ENCODE measurements at regions not wholly inside any gene's neighbourhood (a gene's known extent, or its start where the extent isn't known, plus 50 kb on each side); places are given as distances from the start of the nearest gene placed in this dataset.

DNA sequence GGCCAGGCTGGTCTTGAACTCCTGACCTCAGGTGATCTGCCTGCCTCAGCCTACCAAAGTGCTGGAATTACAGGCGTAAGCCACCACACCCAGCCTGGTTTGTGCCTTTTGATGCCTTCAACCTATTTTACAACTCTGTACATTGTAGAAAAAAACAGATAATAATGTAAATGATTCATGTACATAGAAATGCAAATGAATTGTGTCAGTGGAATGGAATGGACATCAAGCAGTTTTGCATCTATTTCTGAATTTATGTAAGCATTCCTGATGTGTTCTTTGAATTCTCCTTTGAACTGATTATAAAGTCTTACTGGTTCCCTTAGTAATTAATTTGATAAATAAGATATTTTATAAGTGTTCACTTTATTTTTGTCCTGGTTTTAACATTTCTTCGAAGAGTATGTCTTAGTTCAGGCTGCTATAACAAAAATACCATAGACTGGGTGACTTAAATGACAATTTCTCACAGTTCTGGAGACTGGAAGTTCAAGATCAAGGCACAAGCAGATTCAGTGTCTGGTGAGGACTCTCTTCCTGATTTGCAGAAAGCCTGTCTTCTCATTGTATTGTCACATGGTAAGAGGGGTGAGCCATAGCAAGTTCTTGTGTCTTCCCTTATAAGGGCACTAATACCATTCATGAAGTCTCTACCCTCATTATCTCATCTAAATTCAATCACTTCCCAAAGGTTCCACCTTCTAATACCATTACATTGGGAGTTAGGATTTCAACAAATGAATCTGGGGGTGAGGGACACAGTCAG is 162.2 kb upstream of the S100G start:
- no peak for DNase-seq (ENCODE audit: extremely low spot score in 2 of 2)
- Histone ChIP-seq H3K36me3 (no peaks in the 10 kb centered on the region), H3K27me3 (no peaks in the 10 kb centered on the region), H3K9me3 (no peaks in the 10 kb centered on the region), H3K4me1 (no peaks in the 10 kb centered on the region), H3K4me3 (no peak overlapping the region), H3K27ac (no peak overlapping the region)
- TF ChIP-seq POLR2AphosphoS5 (IDR thresholded peaks at IDR 0.05; ENCODE audit: insufficient read depth in 1 of 2, low read depth in 1 of 2) (no peak), POLR2A (IDR thresholded peaks at IDR 0.05) (no peak)
- TF ChIP-seq, protein P1, sequence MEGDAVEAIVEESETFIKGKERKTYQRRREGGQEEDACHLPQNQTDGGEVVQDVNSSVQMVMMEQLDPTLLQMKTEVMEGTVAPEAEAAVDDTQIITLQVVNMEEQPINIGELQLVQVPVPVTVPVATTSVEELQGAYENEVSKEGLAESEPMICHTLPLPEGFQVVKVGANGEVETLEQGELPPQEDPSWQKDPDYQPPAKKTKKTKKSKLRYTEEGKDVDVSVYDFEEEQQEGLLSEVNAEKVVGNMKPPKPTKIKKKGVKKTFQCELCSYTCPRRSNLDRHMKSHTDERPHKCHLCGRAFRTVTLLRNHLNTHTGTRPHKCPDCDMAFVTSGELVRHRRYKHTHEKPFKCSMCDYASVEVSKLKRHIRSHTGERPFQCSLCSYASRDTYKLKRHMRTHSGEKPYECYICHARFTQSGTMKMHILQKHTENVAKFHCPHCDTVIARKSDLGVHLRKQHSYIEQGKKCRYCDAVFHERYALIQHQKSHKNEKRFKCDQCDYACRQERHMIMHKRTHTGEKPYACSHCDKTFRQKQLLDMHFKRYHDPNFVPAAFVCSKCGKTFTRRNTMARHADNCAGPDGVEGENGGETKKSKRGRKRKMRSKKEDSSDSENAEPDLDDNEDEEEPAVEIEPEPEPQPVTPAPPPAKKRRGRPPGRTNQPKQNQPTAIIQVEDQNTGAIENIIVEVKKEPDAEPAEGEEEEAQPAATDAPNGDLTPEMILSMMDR (IDR thresholded peaks at IDR 0.05): no peak
- intact Hi-C loops (cut with DNase I): no loop called here

DNA sequence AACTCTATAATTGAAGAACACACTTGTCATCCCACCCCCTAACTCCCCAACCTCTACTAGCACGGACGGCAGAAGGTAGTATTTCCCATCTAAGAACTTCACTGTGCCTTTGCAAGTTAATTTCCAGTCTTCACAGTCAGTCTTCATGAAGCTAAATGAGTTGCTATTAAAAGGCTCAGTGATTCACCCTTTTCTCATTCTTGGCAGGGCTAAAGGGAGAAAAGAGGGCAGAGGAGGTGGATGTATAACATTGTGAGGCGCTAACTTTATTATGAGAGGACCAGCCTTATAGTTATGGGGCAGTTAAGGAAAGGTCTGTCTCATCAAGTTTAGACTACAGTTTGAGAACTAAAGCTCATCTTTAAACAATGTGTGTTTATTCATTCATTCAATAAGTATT is 161.0 kb upstream of the S100G start:
- TF ChIP-seq POLR2AphosphoS5 (IDR thresholded peaks at IDR 0.05; ENCODE audit: insufficient read depth in 1 of 2, low read depth in 1 of 2) (no peak), POLR2A (IDR thresholded peaks at IDR 0.05) (no peak)
- TF ChIP-seq, protein P1 (IDR thresholded peaks at IDR 0.05): no peak
- Histone ChIP-seq H3K36me3 (no peaks in the 10 kb centered on the region), H3K4me1 (no peaks in the 10 kb centered on the region), H3K9me3 (no peaks in the 10 kb centered on the region), H3K27me3 (no peaks in the 10 kb centered on the region), H3K4me3 (no peak overlapping the region), H3K27ac (no peak overlapping the region)
- DNase-seq (ENCODE audit: extremely low spot score in 2 of 2): no peak
- intact Hi-C loops (cut with DNase I): no loop called here

DNA sequence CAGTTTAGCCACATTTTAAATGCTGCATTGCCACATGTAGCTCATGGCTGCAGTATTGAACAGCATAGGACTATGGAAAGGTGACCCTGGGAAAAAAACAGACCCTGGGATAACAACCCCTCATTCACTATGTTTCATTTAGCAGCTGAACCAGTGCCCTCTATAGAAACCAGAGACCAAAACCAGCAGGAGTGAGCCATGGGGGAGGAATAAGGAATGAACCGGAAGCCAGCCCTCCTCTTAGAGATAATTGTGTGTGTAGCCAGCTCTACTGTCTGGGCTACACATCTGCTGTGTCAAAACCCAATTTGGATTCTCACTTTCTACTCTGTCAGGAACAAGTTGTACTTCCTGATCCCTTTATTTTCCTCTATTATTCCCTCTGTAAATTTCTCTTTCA is 158.5 kb upstream of the S100G start:
- no peak overlapping the region for H3K4me3 ChIP-seq
- H3K4me1 ChIP-seq: no peaks in the 10 kb centered on the region
- H3K27ac ChIP-seq: no peak overlapping the region
- intact Hi-C loops (cut with DNase I): no loop called here
- no peaks in the 10 kb centered on the region for H3K27me3 ChIP-seq
- TF ChIP-seq POLR2A (IDR thresholded peaks at IDR 0.05): no peak
- TF ChIP-seq, protein P1 (IDR thresholded peaks at IDR 0.05): no peak
- TF ChIP-seq POLR2AphosphoS5 (IDR thresholded peaks at IDR 0.05; ENCODE audit: insufficient read depth in 1 of 2, low read depth in 1 of 2): no peak
- no peaks in the 10 kb centered on the region for H3K9me3 ChIP-seq
- H3K36me3 ChIP-seq: no peaks in the 10 kb centered on the region
- DNase-seq (ENCODE audit: extremely low spot score in 2 of 2): no peak

DNA sequence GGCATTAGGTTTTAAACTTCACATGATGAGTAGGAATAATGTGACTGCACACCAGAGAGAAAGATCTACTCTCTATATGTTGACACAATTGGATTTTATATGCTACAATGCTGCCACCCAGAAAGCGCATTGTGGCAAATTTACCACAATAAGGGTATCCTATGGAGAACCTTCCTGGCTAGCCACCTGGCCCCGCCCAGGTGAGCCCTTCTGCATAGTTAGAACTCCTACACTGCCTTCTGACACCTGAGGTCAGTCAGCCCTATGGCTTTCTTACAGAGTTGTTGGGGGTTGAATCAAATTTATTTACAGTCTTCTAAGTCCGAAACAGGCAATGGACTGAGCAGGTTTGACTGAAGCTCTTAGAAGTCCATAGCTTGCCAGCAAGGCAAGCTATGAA is 153.8 kb upstream of the S100G start:
- intact Hi-C loops (cut with DNase I): no loop called here
- Histone ChIP-seq H3K9me3 (no peaks in the 10 kb centered on the region), H3K27me3 (no peaks in the 10 kb centered on the region), H3K4me3 (no peak overlapping the region), H3K4me1 (no peaks in the 10 kb centered on the region), H3K27ac (no peak overlapping the region), H3K36me3 (no peaks in the 10 kb centered on the region)
- no peak for DNase-seq (ENCODE audit: extremely low spot score in 2 of 2)
- TF ChIP-seq POLR2A (IDR thresholded peaks at IDR 0.05): no peak
- TF ChIP-seq, protein P1 (IDR thresholded peaks at IDR 0.05): no peak
- no peak for TF ChIP-seq POLR2AphosphoS5 (IDR thresholded peaks at IDR 0.05; ENCODE audit: insufficient read depth in 1 of 2, low read depth in 1 of 2)

Measured in vagina (tissue), 2 donors.